Breast epithelium (tissue), 3 donors: ENCODE measurements at regions not wholly inside any gene's neighbourhood (a gene's known extent, or its start where the extent isn't known, plus 50 kb on each side); places are given as distances from the start of the nearest gene placed in this dataset.

ENCODE experiments used
- CTCF ChIP-seq, 3 donors: fragments of 450-650 bp; IDR thresholded peaks; one replicate each; pipeline ENCODE4 v1.5.1; 2016 to 2017; ENCODE audit warnings: antibody characterized with exemption in 3 of 3, mild to moderate bottlenecking in 3 of 3, moderate library complexity in 3 of 3
- POLR2A ChIP-seq: fragments of 450-650 bp; IDR thresholded peaks from one replicate; pipeline ENCODE4 v1.6.1; 2016; ENCODE audit warnings: antibody characterized with exemption, mild to moderate bottlenecking, moderate library complexity
- POLR2AphosphoS5 ChIP-seq, 3 donors: sonication (generic); formaldehyde crosslinking; IDR thresholded peaks; one replicate each; pipeline ENCODE4 v1.6.1; 2017; ENCODE audit warnings: antibody characterized with exemption in 3 of 3

- TF ChIP-seq POLR2A (no peak), CTCF (IDR thresholded peaks at IDR 0.05) (peak in 2 of 3 donors; percentile 13 to 14), POLR2AphosphoS5 (IDR thresholded peaks at IDR 0.05) (no peak)
These were observed 263.1 kb downstream of the SPRY1 start for GRCh38 chr4:123659730-123660129.
